Activated T-helper 1 cell treated with anti-CD3 and anti-CD28 coated beads, Interleukin-12 subunit alpha, Interleukin-12 subunit beta, Interleukin-2, Interleukin-4 antibody, amounts not matched to agents 30 ng/mL and 10 ng/mL and 1 ng/mL, durations not matched to agents 14 hours and 24 hours and 36 hours (primary cell): ENCODE measurements at regions not wholly inside any gene's neighbourhood (a gene's known extent, or its start where the extent isn't known, plus 50 kb on each side); places are given as distances from the start of the nearest gene placed in this dataset.

ENCODE experiments used
- DNase-seq: peaks from one replicate; pipeline ENCODE4 v3.0.0; 2021; ENCODE audit warnings: low spot score
- H3K27ac Mint-ChIP-seq: one replicate; pipeline ENCODE4 v1.8.0; 2021; ENCODE audit warnings: mild to moderate bottlenecking, mixed read lengths
- H3K27me3 Mint-ChIP-seq: one replicate; pipeline ENCODE4 v1.8.0; 2022; ENCODE audit warnings: mild to moderate bottlenecking, moderate library complexity, mixed read lengths; ENCODE audit not compliant: insufficient read depth
- H3K36me3 Mint-ChIP-seq: one replicate; pipeline ENCODE4 v1.8.0; 2021; ENCODE audit warnings: low read depth, mixed read lengths
- H3K4me1 Mint-ChIP-seq: one replicate; pipeline ENCODE4 v1.8.0; 2021; ENCODE audit warnings: low read depth, mixed read lengths
- H3K4me3 Mint-ChIP-seq: one replicate; pipeline ENCODE4 v1.8.0; 2021; ENCODE audit warnings: mild to moderate bottlenecking, moderate library complexity, mixed read lengths
- H3K9me3 Mint-ChIP-seq: one replicate; pipeline ENCODE4 v1.8.0; 2021; ENCODE audit warnings: mixed read lengths
- intact Hi-C: fragments of 100-400 bp; cut with micrococcal nuclease; formaldehyde crosslinking; loops from one replicate; pipeline ENCODE4 v1.15.1; 2024

GRCh38 chr2:176553685-176554100 lies 284.5 kb downstream of the MTX2 start:
- intact Hi-C loops, result loop anchor here (1.0 to 5.0 kb wide), 4 partner anchors 84 to 596 kb away; partner anchors contain the start of gene HOXD8
- Mint-ChIP-seq H3K4me1 (peaks cover 14% of the 10 kb centered on the region), H3K36me3 (no peaks in the 10 kb centered on the region), H3K27me3 (peaks cover 30% of the 10 kb centered on the region), H3K27ac (no peak overlapping the region), H3K4me3 (peak overlapping the region; percentile 72), H3K9me3 (no peaks in the 10 kb centered on the region)
- DNase-seq, result no peak

GRCh38 chr2:176554101-176555048 lies 285.1 kb downstream of the MTX2 start:
- H3K27ac Mint-ChIP-seq, result no peak overlapping the region
- H3K4me3 Mint-ChIP-seq, result peak overlapping the region; percentile 72
- peaks cover 30% of the 10 kb centered on the region for H3K27me3 Mint-ChIP-seq
- intact Hi-C loops, result loop anchor here (1.0 to 5.0 kb wide), 3 partner anchors 83 to 595 kb away; partner anchors contain the start of gene HOXD8
- peaks cover 14% of the 10 kb centered on the region for H3K4me1 Mint-ChIP-seq
- H3K36me3 Mint-ChIP-seq, result no peaks in the 10 kb centered on the region
- H3K9me3 Mint-ChIP-seq, result no peaks in the 10 kb centered on the region
- no peak for DNase-seq

DNA sequence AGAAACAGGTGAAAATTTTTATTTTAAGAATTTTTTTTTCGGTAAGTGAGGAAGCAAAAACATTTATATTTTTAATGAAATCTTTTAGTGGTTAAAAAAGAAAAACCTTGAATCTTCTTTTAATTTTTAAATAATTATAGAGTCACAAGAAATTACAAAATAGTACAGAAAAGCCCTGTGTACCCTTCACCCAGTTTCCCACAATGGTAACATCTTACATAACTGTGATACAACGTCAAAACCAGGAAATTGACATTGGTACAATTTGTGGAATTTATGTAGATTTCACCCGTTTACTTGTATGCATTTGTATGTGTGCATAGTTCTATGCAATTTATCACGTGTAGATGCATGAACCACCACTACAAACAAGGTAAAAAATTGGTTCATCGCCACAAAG lies 285.9 kb downstream of the MTX2 start:
- intact Hi-C loops, result no loop called here
- Mint-ChIP-seq H3K27ac (no peak overlapping the region), H3K4me3 (no peak overlapping the region), H3K9me3 (no peaks in the 10 kb centered on the region), H3K4me1 (peaks cover 14% of the 10 kb centered on the region), H3K27me3 (peaks cover 30% of the 10 kb centered on the region), H3K36me3 (no peaks in the 10 kb centered on the region)
- no peak for DNase-seq

- intact Hi-C loops, result no loop called here
- Mint-ChIP-seq H3K36me3 (no peaks in the 10 kb centered on the region), H3K9me3 (no peaks in the 10 kb centered on the region), H3K4me1 (peaks cover 14% of the 10 kb centered on the region), H3K27me3 (peaks cover 30% of the 10 kb centered on the region), H3K27ac (no peak overlapping the region), H3K4me3 (no peak overlapping the region)
- no peak for DNase-seq
Observed at GRCh38 chr2:176555781-176556180, 286.5 kb downstream of the MTX2 start.

DNA sequence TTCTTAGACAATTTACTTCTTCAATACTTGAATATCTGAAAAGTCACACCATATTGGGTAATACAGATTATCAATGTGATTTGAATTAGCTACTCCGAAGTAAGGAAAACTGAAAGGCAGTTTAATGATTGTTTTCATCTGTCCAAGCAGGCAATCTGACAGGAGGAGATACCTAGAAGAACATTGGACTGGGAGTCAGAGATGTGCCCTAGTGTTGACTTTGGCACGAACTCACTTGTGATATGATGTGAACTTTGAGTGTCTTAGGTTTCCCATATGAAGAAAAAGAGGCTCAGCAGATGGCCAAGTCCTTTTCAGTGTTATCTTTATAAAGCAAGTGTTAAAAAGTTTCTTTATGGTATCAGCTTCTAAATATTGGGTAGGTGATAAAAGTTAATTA lies 287.1 kb downstream of the MTX2 start:
- Mint-ChIP-seq H3K4me1 (peaks cover 14% of the 10 kb centered on the region), H3K27me3 (peaks cover 27% of the 10 kb centered on the region), H3K4me3 (no peak overlapping the region), H3K9me3 (no peaks in the 10 kb centered on the region), H3K36me3 (no peaks in the 10 kb centered on the region), H3K27ac (no peak overlapping the region)
- intact Hi-C loops, result no loop called here
- no peak for DNase-seq

GRCh38 chr2:176557821-176558220 lies 288.6 kb downstream of the MTX2 start:
- DNase-seq, result no peak
- Mint-ChIP-seq H3K27me3 (peaks cover 17% of the 10 kb centered on the region), H3K4me1 (peaks cover 14% of the 10 kb centered on the region), H3K36me3 (no peaks in the 10 kb centered on the region), H3K4me3 (no peak overlapping the region), H3K9me3 (no peaks in the 10 kb centered on the region), H3K27ac (no peak overlapping the region)
- intact Hi-C loops, result no loop called here

DNA sequence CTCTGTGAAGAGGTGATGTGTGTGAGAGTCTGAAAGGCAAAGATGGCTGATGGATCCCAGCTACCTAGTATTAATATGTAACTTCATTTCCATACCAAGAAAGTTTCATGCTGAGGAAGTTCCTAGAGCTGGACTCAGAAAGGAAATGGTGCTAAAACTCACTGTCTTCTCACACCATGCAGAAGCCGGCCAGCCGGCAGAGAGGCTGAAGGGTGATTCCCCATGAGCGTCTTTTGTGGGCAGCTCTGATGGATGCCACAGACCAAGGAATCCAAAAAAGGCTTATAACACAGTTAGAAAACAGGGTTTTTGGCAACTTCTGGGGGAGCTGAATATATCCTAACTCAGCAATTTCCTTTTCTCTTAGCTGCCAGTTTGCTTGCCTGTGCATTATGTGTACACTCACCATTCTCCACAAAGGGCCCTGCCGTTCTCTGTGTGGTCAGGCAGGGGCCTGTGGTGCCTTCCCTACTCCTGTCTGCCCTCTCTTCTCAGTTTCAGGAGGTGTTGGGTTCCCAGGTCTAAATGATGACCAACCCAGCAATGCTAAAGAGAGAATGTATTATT lies 289.4 kb downstream of the MTX2 start:
- Mint-ChIP-seq H3K4me3 (no peak overlapping the region), H3K36me3 (no peaks in the 10 kb centered on the region), H3K9me3 (no peaks in the 10 kb centered on the region), H3K27ac (no peak overlapping the region), H3K27me3 (peaks cover 9% of the 10 kb centered on the region), H3K4me1 (peaks cover 10% of the 10 kb centered on the region)
- no peak for DNase-seq
- intact Hi-C loops, result no loop called here

DNA sequence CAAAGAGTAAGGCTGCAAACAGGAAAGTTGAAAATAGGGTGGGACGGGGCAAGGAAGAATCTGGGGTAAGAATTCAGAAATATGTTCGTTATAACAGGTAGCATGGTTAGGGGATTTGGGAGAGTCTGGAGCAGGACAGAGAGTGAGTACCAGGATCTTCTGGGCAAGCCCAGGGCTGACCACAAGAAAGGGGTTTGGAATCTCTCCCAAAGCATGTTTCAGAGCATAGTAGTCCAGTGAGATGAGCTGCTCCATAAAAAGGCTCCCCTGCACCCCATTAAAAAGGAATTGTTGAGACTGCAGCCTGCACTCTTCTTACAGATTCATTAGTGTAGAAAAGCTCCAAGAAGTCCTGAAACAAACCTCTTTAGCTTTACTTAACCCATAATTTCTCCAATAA lies 291.1 kb downstream of the MTX2 start:
- Mint-ChIP-seq H3K4me3 (no peak overlapping the region), H3K27me3 (peaks cover 10% of the 10 kb centered on the region)

DNA sequence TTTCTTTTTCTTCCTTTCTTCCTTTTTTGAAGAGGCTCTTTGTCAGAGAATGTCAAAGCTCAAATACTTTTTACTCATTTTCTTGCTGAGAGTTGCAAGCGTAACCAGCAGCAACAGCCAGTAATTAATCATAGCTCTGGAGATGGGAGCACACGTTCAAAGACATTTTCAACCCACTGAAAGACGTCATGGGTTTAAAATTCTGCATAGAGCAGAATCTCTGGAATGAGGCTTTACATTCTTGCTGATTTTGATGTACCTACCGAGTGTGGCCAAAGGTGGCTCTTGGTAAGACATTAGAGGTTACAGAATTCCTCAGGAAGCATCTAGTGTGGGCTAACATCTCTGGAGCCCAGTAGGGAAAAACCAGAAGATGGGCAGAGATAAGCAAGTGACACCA lies 292.5 kb downstream of the MTX2 start:
- H3K27me3 Mint-ChIP-seq, result peaks cover 10% of the 10 kb centered on the region

More for the DNA sequence above, 291.1 kb downstream of the MTX2 start:
- intact Hi-C loops, result no loop called here
- Mint-ChIP-seq H3K9me3 (no peaks in the 10 kb centered on the region), H3K4me1 (no peaks in the 10 kb centered on the region), H3K36me3 (no peaks in the 10 kb centered on the region), H3K27ac (no peak overlapping the region)
- no peak for DNase-seq

GRCh38 chr2:176562359-176563078 lies 293.3 kb downstream of the MTX2 start:
- no peak overlapping the region for H3K4me3 Mint-ChIP-seq
- H3K9me3 Mint-ChIP-seq, result no peaks in the 10 kb centered on the region
- intact Hi-C loops, result no loop called here
- no peak overlapping the region for H3K27ac Mint-ChIP-seq
- no peak for DNase-seq
- H3K27me3 Mint-ChIP-seq, result peaks cover 8% of the 10 kb centered on the region
- no peaks in the 10 kb centered on the region for H3K36me3 Mint-ChIP-seq
- H3K4me1 Mint-ChIP-seq, result no peaks in the 10 kb centered on the region

More for the DNA sequence above, 292.5 kb downstream of the MTX2 start:
- intact Hi-C loops, result no loop called here
- no peak overlapping the region for H3K4me3 Mint-ChIP-seq
- DNase-seq, result no peak
- H3K36me3 Mint-ChIP-seq, result no peaks in the 10 kb centered on the region
- H3K27ac Mint-ChIP-seq, result no peak overlapping the region
- H3K9me3 Mint-ChIP-seq, result no peaks in the 10 kb centered on the region
- no peaks in the 10 kb centered on the region for H3K4me1 Mint-ChIP-seq

GRCh38 chr2:176565641-176566323 lies 296.5 kb downstream of the MTX2 start:
- peaks cover 4% of the 10 kb centered on the region for H3K27me3 Mint-ChIP-seq
- H3K9me3 Mint-ChIP-seq, result no peaks in the 10 kb centered on the region
- DNase-seq, result no peak
- H3K36me3 Mint-ChIP-seq, result no peaks in the 10 kb centered on the region
- H3K27ac Mint-ChIP-seq, result no peak overlapping the region
- H3K4me1 Mint-ChIP-seq, result no peaks in the 10 kb centered on the region
- intact Hi-C loops, result no loop called here
- no peak overlapping the region for H3K4me3 Mint-ChIP-seq

DNA sequence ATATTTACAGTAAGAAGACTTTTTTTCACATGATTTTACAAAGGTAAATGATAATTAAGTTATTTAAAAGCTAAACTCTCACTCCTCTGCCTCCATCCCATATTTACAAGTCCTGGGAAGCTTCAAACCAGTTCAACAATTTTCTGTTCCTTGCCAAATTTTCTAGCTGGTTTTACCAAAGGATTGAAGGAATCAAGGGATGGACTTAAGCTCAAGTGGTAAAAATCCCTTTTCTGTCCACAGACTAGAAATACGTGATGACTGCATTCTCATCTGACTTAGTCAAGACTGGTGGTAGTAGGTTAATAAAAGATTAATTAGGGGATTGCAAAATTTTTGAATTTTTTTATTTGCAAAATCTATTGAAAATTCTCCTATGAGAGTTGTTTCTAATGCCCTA lies 297.3 kb downstream of the MTX2 start:
- Mint-ChIP-seq H3K4me1 (no peaks in the 10 kb centered on the region), H3K36me3 (no peaks in the 10 kb centered on the region), H3K27ac (no peak overlapping the region), H3K9me3 (no peaks in the 10 kb centered on the region), H3K4me3 (no peak overlapping the region), H3K27me3 (peaks cover 4% of the 10 kb centered on the region)
- DNase-seq, result no peak
- intact Hi-C loops, result no loop called here
